Jurkat, Clone E6-1 (cell line): ENCODE measurements at regions not wholly inside any gene's neighbourhood (a gene's known extent, or its start where the extent isn't known, plus 50 kb on each side); places are given as distances from the start of the nearest gene placed in this dataset.
"Not testable (repeated sequence)": the region's sequence is repeated elsewhere in the genome, so short reads cannot be mapped to it uniquely, and the experiment has no call there.

ENCODE experiments used
- DNase-seq: peaks from one replicate; pipeline ENCODE4 v3.0.0-alpha.2; 2011; ENCODE audit warnings: low read depth, low spot score
- H3K4me3 ChIP-seq: 2 replicates; pipeline ENCODE4 v1.5.1; 2011; ENCODE audit warnings: mild to moderate bottlenecking, low read length, control low read depth, moderate library complexity

DNA sequence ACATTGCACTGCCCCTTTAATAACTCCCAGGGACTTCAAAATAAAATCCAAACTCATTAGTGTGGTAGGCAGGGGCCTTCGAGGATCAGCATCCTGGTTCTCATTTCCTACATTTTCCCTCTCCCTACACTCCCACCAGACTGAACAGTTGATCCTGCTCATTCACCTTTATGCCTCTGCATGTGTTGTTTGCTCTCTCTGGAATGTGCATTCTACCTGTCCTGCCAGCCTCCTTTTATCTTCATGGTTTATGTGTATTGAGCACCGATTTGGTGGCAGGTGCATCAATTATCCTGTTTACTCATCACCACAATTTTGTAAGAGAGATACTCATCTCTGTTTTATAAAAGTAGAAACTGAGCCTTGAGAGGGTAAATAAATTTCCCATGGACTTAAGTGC is 125.0 kb downstream of the ADSS2 start:
- DNase-seq: no peak
- H3K4me3 ChIP-seq: no peak overlapping the region

DNA sequence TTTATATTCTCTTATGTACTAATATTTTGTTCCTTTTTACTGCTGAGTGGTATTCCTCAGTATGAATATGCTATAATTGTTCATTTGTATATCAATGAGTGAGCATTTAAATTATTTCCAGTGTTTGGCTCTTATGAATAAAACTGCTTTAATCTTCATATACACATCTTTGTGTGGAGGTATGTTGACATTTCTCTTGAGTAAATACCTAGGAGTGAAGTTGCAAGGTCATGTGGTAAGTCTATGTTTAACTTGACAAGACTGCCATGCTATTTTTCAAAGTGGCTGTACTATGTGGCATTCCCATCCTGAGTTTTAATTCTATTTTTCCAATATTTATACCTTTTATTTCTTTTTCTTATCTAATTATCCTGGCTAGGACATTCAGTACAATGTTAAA is 124.2 kb downstream of the ADSS2 start:
- no peak for DNase-seq
- H3K4me3 ChIP-seq: no peak overlapping the region

DNA sequence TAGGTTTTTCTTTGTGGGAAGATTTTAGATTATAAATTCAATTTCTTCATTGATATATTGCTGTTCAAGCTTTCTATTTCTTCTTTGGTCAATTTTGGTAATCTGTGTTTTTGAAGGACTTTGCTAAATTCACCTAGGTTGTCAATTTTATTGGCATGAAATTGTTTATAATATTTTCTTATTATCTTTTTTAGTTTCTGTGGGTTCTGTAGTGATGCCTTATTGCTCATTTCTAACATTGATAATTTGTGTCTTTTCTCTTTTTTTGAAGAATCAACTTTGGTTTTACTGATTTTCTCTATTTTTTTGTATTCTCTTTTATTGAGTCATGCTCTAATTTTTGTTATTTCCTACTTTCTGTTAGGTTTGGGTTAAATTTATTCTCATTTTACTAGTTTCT is 123.2 kb downstream of the ADSS2 start:
- no peak for DNase-seq
- no peak overlapping the region for H3K4me3 ChIP-seq

DNA sequence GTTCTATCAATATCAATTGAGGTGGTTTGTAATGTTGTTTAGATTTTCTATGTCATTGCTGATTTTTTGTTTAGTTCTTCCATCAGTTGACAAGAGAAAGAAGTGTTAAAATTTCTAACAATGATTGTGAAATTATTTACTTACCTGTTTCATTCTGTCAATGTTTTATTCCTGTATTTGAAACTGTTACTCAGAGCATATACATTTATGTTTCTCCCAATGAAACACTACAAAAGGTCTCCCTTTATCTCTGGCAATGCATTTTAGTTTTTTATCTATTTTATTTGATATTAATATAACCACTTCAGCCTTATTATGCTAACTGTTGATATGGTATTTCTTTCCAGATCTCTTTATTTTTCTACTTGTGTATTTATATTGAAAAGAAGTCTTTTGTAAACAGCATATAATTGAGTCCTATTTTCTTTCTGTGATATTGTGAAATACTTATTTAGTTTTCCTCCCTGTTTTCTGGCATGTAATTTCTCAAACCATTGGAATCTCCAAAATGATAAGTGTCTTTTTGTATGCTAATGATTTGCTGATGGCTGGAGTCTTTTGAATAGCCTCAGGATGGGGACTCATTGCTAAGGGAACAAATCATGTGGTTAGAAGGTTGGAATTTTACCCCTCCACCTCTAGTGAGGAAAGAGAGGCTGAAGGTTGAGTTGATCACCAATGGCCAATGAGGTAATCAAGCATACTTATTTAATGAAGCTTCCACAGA is 122.0 kb downstream of the ADSS2 start:
- no peak overlapping the region for H3K4me3 ChIP-seq
- DNase-seq: no peak

DNA sequence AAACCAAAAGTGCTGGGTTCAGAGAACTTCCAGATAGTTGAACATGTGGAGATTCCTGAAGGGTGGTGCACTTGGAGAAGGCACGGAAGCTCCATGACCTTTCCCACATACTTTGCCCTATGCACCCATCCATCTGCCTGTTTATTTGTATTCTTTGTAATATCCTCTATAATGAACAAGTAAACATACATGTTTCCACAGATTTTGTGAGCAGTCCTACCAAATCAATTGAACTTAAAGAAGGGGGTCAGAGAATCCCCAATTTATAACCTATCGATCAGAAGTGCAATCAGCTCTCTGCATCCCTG is 121.4 kb downstream of the ADSS2 start:
- H3K4me3 ChIP-seq: no peak overlapping the region
- no peak for DNase-seq

DNA sequence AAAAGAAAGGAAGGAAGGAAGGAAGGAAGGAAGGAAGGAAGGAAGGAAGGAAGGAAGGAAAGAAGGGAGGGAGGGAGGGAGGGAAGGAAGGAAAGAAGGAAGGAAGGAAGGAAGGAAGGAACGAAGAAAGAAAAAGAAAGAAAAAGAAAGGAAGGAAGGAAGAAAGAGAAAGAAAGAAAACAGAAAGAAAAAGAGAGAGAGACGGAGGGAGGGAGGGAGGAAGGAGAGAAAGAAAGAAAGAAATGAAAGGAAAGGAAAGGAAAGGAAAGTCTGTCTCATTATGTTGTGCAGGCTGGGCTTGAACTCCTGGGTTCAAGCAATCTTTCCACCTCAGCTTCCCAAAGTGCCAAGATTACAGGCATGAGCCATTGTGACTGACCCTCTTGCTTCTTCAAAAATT is 118.9 kb downstream of the ADSS2 start:
- not testable (repeated sequence) for DNase-seq

DNA sequence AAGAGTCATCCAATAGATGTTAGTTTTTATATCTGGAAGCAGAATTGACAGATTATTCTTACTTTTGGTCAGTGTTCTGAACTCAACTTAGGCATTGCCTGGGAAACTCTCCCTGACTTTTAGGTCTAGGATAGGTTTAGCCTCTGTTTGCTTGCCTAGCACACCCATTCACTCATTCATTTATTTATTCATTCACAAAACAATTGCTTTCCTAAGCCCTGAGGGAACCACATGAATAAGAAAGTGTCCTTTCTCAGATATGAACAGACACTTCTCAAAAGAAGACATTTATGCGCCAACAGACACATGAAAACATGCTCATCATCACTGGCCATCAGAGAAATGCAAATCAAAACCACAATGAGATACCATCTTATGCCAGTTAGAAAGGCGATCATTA is 117.4 kb downstream of the ADSS2 start:
- H3K4me3 ChIP-seq, DNase-seq: not testable (repeated sequence)

More for the DNA sequence above, 118.9 kb downstream of the ADSS2 start:
- not testable (repeated sequence) for H3K4me3 ChIP-seq

DNA sequence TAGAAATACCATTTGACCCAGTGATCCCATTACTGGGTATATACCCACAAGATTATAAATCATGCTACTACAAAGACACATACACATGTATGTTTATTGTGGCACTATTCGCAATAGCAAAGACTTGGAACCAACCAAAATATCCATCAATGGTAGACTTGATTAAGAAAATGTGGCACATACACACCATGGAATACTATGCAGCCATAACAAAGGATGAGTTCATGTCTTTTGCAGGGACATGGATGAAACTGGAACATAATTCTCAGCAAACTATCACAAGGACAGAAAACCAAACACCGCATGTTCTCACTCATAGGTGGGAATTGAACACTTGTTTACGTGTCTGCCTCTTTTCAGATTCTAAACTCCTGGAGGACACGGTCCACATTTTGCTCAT is 116.9 kb downstream of the ADSS2 start:
- not testable (repeated sequence) for H3K4me3 ChIP-seq, DNase-seq

DNA sequence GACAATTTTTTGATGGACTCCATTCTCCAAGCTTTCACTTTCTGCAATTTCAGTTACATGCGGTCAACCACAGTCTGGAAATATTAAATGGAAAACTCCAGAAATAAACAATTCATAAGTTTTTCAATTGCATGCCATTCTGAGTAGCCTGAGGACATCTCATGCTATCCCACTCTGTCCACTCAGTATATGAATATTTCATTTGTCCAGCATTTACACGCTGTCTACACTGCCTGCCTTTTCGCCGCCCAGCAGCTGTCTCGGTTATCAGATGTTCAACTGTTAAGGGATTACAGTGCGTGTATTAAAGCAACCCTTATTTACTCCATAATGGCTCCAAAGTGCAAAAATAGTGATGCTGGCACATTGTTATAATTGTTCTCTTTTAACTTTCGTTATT is 116.3 kb downstream of the ADSS2 start:
- no peak overlapping the region for H3K4me3 ChIP-seq
- DNase-seq: no peak

DNA sequence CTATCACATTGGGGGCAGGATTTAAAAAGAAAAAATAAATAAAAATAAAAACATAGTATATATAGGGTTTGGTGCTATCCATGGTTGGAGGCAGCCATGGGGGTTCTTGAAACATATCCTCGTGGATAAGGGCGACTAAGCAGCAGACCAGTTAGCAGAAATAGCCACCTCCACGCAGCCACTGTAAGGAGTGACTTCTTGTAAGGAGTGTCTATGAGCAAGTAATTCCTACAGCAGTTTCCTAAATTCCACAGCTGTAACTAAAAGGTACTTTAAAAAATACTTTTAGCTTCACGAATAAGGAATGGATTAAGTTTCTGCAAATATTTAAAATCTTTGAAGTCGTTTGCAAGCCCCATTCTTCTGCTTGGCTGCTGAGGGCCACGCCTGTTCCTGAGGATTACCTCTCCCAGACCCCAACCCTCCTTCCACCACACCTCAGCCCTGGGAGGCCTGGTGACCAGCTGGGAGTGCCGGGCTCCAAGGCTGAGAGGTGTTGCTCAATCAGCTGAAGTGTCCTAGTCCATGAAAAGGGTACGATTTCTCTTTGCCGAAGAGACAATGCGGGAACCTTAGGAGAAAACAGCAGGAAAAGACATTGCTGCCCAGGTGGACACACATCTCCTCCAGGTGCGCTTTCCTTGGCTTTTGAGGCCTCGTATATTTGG is 115.3 kb downstream of the ADSS2 start:
- no peak overlapping the region for H3K4me3 ChIP-seq
- DNase-seq: no peak

DNA sequence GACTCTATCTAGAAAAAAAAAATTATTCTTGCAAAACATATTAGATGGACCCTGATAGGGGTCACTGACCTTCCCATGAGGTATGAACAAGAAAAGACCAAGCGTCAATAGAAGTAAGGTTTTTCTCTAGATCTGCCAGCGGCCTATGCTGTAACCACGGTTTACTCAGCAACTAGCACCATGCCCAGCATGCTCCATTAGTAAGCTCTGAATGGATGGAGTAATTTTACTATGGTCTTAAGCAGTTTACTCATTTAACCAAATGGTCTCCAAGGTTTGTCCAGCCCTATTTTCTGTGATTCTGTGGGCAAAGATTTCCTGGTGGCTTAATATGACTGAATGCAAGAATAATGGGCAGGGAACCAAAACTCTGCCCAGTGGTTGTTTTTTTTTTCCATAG is 113.9 kb downstream of the ADSS2 start:
- no peak overlapping the region for H3K4me3 ChIP-seq
- DNase-seq: no peak

DNA sequence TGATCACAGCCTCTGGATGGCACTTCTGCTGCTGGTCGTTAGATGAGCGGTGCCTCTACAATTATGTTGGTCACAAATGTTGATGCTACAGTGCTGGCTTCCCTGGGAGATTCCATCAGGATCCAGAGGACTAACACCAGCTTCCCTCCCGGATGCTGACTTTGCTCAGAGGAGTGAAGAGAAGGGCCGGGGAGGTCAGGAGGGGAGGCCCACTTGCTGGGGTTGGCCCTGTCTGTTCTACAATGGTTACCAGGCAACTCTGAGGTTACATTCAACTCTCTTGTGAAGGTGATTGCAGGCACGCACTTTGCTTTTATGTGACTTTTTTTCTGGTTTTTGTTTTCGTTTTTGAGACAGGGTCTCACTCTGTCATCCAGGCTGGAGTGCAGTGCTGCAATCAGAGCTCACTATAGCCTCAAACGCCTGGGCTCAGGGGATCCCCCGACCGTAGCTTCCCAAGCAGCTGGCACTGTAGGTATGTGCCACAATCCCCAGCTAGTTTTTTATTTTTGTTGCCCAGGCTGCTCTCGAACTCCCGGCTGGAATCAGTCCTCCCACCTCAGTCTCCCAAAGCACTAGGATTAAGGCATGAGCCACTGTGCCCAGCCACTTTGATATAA is 112.5 kb downstream of the ADSS2 start:
- H3K4me3 ChIP-seq: no peak overlapping the region
- no peak for DNase-seq

DNA sequence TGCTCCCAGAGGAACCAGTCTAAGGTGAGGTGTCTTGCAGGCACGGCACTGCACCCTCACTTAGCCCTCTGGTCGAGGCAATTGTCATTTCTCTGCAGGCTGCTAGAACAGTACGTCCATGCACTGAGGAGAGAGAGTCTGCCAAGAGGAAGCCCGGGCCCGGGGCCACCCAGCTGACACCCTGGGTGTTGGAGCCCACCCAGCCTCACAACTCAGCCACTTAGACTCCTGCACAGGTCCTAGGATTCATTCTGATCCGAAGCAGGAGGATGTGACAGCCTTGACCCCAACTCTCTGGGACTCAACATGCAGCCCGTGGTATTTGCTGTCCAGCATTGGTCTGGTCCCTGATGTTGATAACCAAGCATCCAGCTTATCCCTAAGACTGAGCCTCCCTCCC is 111.9 kb downstream of the ADSS2 start:
- DNase-seq: no peak
- no peak overlapping the region for H3K4me3 ChIP-seq

DNA sequence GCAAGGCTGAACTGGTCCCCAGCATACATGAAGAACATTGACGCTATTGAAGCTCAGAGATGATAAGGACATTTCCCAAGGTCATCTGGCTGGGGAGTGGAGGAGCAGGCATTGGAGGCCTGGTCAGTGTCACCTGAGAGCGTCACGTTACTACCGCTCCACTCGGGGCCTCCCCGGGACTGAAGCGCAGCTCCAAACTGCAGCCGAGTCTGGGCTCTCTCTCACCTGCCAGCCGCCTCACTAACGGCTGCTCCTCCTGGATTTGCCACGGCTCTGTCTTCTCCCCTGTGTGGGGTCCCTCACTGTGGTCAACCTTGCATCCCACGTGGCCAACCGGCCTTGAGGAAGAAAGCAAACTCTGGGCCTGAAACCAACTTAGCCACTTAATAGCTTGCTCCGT is 111.3 kb downstream of the ADSS2 start:
- H3K4me3 ChIP-seq: no peak overlapping the region
- no peak for DNase-seq

DNA sequence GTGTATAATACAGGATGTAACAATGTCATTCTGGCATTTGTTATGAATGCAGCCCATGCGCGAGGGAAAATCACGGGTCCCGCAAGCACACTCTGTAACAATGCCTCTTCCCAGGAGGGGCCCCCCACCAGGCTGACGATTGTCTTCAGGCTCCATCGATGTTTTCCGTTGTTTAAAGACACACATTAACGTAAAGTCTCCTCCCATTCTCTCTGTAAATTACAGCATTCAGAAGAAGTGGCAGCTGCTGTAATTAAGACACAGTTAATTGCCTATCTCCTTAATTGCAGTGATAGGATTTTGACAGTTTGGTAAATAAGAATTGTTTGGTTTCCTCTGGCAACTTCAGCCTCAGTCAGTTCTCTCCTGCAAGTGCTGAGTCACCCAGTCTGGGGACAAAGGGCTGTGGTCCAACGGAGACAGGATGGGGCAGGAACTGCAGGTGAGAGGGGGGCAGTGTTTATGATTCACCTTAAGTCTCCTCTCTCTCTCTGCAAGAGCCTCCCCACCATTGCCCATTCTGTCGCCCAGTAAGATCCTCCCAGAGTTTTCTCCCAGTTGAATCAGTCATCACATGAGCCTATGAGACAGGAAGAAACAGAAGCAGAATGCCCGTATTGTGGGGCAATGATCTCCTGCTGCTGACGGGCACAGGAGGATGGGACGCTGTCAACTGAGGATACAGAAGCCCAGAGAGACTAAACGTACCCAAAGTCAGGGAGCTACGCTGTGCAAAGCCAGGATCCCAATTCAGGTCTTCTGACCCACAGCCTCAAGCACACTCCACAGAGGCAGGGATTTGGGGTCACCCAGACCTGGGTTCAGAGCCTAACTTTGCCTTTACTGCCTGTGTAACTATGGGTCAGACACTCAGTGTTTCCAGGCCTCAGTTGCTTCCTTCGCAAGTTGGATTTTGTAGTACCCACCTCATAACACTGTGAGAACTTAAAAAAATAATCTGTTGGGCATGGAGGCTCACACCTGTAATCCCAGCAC is 110.0 kb downstream of the ADSS2 start:
- H3K4me3 ChIP-seq: no peak overlapping the region
- DNase-seq: no peak

DNA sequence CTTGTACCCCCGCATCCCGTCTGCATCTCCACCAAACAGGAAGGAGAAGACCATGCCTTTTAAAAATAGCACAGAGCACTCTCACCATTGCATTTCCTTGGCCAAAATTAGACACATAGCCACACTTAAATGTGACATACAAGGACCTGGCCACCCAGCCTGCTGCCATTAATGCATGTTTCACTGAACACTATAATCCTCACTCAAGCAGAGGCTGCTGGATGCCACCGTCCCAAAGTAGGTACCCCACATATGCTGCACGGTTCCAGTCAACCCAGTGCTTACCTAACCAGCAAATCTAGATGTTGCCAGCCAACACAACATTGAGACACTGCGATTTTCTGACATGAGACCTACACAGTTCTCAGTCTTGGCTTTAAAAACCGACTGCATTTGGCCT is 107.7 kb downstream of the ADSS2 start:
- H3K4me3 ChIP-seq: no peak overlapping the region
- DNase-seq: no peak

DNA sequence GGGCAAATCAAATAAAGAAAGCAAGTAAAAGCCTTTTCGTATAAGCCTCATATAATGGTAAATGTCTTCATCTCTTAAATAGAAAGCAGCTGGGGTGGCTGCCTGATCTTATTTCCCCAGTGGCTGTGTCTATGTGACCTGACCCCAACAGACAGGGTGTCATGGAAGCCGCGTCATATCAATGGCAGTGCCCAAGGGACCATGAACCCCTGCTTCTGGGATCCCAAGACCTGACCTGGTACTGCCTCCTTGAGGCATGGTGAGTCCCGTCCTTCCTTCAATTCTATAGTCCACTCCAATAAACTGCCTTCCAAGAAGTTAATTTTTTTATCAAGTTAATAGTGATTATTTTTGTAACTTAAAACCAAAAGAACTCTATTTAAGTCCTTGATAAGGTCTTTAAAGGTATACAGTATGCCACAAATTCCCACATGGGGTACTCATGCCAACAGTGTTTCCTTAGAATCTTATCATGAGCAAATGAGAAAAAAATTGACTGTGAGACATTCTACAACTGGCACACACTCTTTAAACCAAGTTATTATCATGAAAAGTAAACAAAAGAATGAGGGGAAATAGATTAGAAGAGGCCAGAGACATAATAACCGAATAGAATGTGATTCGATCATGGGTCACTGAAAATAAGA is 104.6 kb downstream of the ADSS2 start:
- no peak for DNase-seq
- no peak overlapping the region for H3K4me3 ChIP-seq

DNA sequence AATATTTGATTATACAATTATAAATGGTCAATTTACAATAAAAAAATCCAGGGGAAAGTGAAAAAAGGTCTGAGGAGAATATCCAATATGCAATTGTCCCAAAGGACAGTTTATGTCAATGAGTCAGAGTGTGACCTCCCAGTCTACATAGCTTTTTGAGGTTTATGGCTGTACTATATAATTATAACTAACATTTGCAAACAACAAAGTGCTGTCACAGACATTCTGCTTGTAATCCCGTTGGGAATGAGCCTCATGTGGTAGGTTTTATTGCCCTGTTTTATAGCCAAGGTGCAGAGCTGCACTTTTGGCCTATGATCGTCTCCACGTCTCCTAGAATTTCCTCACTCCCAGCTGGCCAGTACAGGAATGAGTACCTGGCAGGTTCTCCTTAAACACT is 103.8 kb downstream of the ADSS2 start:
- DNase-seq: no peak
- no peak overlapping the region for H3K4me3 ChIP-seq

DNA sequence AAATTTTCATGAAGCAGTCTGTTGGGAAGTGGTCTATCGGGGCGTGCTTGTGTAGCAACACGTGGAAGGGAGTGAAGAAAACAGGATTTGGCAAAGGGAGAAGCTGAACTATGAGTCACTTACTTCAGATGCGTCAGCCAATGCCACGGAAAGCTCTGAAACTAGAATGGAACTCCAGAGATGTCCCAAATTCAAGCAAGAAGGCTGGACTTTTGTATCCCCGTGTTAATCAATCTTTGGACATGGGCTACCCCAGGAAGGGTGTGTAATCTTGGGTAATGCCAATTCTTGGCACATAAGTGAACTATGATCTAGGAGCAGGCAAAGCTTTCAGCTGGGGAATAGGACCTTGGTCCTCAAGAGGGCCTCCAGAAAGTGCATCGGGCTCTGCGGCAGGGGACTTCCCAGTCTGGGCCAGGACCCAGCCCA is 102.6 kb downstream of the ADSS2 start:
- no peak overlapping the region for H3K4me3 ChIP-seq
- no peak for DNase-seq
